SKM-1 (cell line): ENCODE measurements at regions not wholly inside any gene's neighbourhood (a gene's known extent, or its start where the extent isn't known, plus 50 kb on each side); places are given as distances from the start of the nearest gene placed in this dataset.
"Not testable (repeated sequence)": the region's sequence is repeated elsewhere in the genome, so short reads cannot be mapped to it uniquely, and the experiment has no call there.

Experiments
- DNase-seq: peaks from one replicate; lab custom pipeline; 2025; ENCODE audit not compliant: unreplicated experiment; lab: John Stamatoyannopoulos, UW

DNA sequence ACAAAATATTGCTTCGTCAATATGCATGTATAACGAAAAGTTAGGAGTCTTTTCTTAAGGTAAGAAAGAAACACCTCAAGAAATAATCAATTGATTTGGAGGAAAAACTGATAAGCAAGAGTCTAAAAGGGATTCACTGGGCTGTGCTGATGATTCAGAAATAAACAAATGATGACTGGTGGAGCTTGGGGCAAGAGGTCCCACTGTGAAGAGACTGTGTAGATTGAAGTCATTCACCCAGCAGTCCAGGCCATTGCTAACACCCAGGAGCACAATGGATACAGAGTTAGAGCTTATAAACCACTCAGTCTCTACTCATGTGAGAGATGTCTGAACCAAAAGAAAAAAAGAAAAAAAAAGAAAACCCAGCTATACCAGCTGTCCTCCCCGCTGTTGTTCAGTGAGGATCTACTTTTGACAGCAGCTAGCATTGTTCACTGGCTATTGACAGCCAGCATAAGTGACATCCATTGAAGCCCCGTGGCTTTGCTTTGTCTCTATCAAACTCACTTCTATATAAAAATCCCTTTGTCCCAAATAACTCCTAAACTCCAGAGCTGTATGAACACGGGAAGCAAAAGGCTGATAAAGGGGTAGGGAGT lies 255.5 kb downstream of the KCTD12 start:
- DNase-seq: no peak

DNA sequence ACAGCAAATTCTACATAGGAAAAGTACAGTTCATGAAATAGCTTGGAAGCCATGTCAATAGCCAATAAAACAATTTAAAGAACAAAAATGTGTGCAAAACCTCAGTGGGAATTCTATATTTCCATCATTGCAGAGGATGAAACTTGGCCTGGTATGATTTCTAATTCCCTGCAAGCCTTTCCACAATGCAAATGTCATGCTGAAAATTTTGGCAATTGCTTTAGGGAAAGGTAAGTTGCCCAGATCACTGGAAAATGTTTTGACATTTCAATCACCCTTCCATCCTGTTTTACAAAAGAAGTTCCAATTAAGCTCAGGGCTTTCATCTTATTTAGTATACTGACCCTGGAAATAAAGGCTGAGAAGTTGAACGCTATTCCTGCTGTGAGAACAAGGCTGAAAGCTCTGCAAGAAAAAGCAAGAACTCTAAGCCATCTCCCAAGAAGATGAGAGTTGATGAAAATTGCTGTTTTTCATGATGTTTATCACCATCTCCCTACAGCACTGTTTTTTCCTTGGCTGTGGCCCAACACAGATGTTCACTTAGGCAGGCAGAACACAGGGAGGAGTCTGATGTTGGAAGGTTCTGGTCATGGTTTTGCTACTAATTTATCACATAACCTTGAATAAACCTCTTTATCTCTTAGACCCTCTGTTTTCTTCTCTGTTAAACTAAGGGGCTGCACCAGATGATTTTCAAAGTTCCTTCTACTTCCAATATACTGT lies 263.7 kb downstream of the KCTD12 start:
- no peak for DNase-seq

DNA sequence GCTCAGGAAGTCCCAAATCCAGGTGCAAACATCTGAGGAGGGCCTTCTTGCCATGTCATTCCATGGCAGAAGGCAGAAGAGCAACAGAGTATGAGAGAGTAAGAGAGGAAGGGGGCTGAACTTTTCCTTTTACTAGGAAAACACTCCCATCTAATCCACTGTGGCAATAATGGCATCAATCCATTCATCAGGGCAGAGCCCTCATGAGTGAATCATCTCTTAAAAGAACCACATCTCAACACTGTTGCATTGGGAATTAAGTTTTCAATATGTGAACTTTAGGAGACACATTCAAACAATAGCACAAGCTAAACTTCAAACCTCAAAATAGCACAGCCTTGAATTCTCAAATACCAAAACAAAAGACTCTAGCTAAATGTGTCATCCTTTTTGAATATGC lies 264.5 kb downstream of the KCTD12 start:
- DNase-seq: no peak

DNA sequence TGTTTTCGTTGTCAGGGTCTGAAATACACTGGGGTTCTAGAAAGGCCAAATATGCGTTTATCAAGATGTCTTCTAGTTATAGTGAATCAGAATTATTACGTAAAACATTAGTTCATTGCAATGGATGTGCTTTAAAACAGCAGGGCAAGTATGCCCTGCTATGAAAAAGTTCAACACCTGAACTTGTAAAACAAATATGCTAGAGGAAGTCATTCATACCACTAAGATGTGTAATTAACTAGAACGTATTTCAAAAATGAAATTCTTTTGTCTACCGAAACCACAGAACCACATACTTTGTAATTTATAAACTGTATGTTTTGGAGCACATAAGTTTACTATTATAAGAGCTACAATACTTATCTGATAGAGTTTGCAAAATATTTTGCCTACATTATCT lies 266.2 kb downstream of the KCTD12 start:
- no peak for DNase-seq

DNA sequence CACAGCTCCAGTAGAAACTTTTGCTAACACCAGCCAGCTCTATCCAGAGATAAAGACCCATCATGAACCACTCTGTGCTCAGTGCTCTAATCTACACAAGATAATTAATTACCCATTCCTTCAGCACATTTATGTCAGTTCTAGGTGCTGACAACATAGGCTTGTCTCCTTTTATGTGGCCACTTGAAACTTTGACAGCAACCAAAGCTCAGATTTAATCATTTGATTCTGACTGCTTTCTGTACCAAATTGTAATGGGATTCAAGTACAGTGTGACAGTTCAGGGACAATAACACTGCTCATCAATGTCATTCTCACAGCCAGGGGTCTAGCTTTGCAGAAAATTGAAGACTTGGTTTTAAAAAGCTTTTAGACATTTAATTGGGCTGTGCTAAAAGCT lies 266.6 kb downstream of the KCTD12 start:
- no peak for DNase-seq

DNA sequence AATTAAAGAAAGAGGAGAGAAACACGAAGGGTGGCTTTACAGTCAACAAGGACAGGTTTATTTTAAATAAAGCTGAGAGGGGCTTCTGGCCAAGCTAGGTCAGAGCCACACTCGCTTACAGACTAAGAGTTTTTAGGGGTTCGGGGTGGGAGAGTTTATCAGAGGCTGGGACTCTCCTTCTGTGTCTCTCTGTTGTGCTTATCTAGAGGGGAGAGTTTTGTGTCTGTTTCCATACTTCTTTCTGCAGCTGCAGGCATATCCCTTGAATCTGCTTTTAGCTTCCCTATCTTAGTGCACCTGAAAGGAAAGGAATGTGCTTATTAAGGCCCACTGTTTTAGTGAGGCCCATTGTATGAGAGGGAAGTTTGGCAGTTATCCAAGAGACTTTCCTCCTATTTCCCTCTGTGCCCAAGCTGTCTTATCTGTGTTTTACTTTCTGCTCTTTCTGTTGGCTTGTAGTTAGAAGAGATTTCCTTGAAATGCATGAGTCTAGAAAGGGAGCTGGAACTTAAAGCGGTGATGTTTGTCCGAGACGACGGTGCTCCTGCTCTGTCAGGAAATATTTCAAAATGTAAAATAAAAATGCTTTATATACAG lies 275.3 kb downstream of the KCTD12 start:
- DNase-seq: no peak

DNA sequence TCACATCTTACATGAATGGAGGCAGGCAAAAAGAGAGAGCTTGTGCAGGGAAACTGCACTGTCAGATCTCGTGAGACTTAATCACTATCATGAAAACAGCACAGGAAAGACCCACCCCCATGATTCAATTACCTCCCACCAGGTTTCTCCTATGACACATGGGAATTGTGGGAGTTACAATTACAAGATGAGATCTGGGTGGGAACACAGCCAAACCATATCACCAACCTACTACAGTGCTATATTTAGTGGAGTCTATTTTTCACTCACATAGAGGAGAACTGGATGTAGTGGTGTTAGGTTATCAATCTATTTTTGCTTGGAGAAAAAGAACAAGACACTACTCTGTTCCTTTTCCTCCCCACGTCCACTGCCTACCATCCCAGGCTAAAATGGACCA lies 276.6 kb downstream of the KCTD12 start:
- no peak for DNase-seq

DNA sequence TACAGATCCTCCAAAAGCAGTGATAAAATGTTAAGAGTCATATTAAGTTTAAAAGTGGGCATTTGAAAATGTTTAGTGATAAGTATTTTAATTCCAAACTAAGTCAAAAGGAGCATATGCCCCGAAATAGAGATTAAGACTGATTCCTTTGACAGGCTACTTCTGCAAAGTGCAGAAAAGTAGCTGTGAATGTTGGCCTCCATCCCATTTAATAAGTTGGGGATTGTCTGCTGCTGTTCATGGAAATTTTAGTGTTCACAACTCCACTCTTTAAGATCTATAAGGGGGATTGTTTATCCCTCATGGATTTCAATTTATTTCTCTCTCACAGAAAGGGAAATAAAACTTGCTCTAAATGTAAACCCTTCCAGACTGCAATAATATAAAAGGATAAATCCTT lies 278.3 kb downstream of the KCTD12 start:
- no peak for DNase-seq

DNA sequence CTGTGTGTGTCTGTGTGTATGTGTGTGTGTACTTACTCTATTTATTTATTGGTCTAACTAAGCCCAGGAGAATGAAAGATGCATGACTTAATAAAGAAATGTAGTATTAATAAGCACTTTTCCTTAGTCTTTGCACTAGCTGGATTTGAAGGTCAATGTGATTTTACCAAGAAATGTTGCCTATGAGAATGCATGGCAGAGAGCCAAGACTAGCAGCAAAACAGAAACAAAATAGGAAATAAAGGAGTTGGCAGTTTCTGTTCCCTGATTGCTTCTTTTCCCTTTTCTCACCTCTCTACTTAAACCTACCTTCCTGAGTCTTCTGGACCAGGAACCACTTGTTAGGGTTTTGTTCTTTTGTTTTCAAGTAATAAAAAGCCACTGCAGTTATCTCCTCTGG lies 286.1 kb downstream of the KCTD12 start:
- DNase-seq: no peak

DNA sequence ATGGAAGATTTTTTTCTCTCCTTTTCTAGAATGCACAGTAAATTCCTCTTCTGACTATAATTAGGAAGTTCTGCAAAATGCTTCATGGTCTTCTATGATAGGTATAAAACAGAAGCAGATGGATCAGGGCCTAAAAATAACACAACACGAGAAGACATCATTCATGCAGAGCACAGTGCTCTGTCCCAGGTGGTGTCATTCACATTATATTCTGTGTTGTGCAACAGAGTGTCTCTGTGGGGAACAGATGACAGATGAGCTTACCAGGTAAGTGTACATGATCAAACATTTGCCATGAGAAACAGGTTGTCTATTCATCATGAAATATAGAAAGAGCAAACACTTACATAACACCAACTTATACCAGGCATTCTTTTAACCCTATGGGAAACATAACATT lies 288.3 kb downstream of the KCTD12 start:
- DNase-seq: no peak

DNA sequence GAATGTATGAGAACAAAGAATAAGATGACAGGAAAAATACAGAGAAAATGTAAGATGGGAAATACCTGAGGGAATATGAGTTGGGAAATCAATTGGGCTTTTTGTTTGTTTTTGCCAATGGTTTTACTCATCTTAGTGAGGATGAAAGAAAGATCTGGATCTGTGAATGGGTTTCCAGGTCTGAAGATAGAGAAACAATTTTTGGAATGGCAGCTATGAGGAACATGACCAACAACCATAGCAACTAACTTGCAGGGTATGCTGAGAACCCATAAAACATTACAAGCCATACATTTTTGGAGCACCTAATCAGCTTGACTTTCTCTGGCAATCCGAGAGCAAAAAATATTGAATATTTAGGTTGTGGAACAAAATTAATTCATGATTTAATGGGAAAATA lies 290.0 kb downstream of the KCTD12 start:
- DNase-seq: no peak

DNA sequence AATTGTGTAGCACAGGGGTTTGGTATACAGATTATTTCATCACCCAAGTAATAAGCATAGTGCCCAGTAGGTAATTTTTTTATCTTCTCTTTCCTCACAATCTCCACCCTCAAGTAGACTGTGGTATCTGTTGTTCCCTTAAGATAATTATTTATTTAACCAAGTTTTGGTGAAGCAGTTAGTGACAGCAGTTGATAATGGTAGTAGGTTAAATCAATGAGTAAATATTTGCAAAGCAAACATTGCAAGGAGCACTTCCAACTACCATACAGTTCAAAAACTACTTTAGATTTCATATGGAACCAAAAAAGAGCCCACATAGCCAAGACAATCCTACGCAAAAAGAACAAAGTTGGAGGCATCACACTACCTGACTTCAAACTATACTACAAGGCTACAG lies 291.8 kb downstream of the KCTD12 start:
- DNase-seq: no peak

DNA sequence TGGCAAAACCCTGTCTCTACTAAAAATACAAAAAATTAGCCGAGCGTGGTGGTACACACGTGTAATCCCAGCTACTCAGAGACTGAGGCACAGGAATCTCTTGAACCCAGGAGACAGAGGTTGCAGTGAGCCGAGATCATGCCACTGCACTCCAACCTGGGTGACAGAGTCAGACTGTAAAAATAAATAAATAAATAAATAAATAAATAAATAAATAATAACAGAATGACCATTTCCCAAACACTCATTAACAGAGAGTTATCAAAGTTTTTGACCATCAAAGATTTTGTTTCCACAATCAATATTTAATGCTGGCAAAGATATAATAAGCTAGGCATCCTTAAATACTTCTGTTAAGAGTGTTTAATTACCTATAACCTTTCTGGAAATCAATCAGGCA lies 299.4 kb downstream of the KCTD12 start:
- DNase-seq: no peak

DNA sequence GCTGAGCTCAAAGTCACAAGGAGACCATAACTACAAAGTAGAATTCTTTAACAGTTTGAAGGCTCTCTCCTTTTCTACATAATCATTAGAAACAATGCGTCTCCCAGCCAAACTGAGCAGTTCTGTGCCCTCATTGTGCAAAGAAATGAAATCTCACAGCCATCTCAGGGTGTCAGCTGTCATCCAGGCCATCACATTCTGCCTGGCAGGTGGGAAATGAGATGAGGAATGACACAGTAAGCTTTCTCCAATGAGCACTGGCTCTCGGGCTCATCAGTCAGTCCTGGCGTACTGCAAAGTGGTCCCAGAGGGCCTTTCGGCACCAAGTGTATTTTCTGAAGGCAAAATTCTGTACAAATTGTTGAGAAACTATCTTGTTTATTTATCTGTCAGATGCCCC lies 306.5 kb downstream of the KCTD12 start:
- DNase-seq: no peak

DNA sequence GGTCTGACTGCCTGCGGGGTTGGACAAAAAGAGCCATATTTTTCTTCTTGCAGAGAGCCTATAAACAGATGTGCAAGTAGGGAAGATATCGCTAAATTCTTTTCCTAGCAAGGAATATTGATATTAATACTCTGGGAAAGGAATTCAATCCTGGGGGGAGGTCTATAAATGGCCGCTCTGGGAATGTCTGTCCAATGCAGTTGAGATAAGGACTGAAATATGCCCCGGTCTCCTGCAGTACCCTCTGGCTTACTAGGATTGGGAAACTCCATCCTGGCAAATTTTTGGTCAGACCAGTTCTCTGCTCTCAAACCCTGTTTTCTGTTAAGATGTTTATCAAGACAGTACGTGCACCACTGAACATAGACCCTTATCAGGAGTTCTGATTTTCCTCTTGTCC lies 310.6 kb downstream of the KCTD12 start:
- DNase-seq: not testable (repeated sequence)

DNA sequence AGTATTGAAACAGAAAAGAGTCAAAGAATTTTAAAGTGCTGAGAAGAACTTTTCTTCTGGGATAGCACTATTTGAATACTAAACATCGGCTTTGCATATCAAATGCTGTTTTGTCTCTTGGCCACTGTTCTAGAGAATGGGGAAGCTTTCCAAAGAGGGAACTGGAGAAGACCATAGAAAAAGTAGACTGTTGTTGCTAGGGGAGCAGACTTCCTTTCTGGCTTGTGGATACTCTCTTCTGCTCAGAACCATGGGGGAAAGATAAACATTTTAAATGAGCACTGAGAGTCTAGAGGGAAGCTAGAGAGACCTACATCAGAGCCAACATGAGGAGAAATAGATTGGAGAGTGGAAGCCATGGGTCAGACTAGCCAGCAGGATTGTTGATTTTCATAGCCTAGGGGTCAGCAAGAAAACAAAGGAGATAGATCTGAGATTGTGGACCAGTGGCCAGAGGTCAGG lies 315.7 kb downstream of the KCTD12 start:
- no peak for DNase-seq

DNA sequence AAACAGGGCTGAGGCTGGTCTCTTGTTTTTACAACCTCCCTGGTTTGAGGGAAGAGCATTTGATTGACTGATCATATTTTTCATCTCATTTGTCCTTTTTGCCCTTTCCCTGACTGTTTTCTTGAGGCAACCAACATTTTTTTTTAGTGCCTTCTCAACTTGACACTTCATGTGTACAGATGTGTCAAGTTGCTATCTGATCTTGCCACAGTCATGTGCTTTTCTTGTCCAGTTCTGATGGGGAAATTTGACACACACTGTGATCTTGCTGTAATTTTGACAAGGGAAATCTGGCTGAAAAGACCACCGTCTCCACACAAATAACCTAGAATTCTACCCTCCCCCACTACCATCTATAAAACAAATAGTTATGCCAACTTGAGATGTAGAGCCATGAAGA lies 329.6 kb downstream of the KCTD12 start:
- no peak for DNase-seq

DNA sequence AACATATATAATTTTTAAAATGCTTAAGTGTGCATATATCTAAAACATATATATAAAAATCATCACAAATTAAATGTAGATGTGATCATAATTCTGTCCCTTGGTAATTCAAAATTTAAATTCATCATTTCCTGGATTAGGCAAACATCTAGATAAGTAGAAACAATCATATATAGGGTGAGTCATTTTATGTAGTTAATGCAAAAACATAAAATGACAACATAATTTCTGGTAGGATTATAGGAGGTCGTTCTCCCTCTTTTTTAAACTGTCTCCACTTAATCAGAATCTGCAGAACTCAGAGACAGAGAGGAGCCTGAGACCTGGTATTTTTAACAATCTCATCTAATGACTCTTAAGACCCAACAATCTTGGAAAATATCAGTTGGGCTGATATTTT lies 333.4 kb downstream of the KCTD12 start:
- DNase-seq: no peak

DNA sequence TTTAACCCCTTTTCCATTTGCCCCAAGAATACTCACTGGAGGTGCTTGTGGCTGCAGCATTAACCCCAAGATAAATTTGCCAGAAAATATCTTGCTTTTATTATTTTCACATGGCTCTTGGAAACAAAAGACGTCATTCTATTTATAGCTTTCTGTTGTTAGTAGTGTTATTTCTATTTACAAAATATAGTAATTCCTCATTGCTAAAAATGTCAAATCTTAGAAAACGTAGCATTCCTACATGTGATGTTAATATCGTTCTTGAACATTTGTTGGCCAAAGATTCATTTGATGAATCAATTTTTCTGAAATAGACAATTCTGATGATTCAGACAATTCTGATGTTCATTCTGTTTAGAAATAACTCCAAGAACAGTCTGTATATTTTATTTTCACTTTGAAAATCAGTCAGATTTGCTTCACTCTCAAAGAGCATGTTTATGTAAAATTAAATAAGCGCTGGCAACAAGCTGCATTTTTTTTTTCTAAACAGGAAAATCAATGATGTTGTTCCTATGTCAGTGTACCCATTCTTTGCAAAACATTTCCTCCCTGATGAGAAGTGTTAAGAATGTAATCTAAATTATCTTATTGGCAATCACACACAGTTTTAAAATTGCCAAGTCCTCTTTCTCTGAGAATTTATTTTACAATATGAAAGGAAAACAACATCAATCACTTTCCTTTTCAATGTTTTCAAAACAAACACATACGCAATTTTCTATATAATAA lies 334.0 kb downstream of the KCTD12 start:
- DNase-seq: no peak

DNA sequence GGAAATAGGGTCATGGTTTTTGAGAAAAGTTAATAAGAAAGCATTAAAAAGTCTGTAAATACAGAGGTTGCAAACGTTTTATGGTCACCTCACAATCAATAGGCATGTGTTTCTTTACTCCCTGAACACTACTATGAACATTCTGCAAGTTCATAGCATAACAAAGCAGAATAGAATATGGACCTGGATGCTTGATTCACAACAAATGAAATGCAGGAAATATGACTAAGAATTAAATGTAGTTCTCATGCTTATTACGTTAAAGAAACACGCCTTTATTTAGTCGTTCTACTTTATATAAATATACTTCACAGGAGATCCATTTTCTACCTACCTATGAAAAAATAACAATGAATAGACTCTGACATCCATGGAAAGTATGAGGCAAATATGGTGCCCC lies 344.0 kb downstream of the KCTD12 start:
- no peak for DNase-seq

DNA sequence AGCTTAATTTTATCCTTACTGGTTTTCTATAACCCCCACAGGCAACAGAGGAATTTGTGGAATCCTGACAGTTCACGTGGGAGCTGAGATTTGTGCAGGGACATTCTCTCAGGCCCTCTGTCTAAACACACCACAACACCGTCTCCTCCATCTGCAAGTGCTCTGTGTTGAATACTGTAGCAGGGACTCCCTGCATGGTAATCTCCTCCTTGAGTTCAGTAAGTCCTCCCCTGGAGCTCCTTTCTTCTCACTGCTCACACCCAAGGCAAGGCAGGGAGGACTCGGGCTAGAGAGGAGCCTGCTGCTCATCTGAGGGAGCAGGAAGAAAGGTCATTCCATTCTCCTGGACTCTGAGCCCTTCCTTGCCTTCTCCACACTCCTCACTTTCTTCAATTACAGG lies 348.2 kb downstream of the KCTD12 start:
- DNase-seq: no peak

DNA sequence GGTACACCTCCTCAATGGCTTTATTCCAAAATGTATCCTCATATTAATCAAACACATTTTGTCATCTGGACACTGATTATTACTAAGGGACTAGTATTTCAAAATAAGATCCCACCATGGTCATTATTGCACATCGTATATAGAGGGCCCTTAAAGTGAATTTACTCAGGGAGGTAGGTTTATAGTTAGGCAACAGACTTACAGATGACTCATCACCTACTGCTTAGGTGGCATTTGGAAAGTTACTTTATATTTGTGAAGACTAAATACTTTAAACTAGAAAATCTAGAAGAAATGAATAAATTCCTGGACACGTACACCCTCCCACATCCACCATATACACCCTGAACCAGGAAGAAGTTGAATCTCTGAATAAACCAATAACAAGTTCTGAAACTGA lies 353.0 kb downstream of the KCTD12 start:
- no peak for DNase-seq
